Esophagus muscularis mucosa (tissue), 4 donors: ENCODE measurements at regions not wholly inside any gene's neighbourhood (a gene's known extent, or its start where the extent isn't known, plus 50 kb on each side); places are given as distances from the start of the nearest gene placed in this dataset.
"Not testable (repeated sequence)": the region's sequence is repeated elsewhere in the genome, so short reads cannot be mapped to it uniquely, and the experiment has no call there.

Experiments used
- DNase-seq: peaks from one replicate; pipeline ENCODE4 v3.0.0-alpha.2; 2017; ENCODE audit errors: extremely low spot score
- H3K27ac ChIP-seq, 4 donors: fragments of 200-600 bp; sonication (generic); replicated peaks in 1 of 4; 1 replicate in 3 of 4; 2 replicates in 1 of 4; pipeline ENCODE4 v1.5.1; 2016 to 2019; ENCODE audit warnings: mild to moderate bottlenecking in 1 of 4
- H3K27me3 ChIP-seq, 4 donors: fragments of 200-600 bp; sonication (generic); one replicate each; pipeline versions ENCODE4 v1.5.1 to v1.6.0; 2016 to 2019
- H3K36me3 ChIP-seq, 4 donors: fragments of 200-600 bp; sonication (generic); one replicate each; pipeline ENCODE4 v1.5.1; 2016 to 2019
- H3K4me1 ChIP-seq, 4 donors: fragments of 200-600 bp; sonication (generic); one replicate each; pipeline ENCODE4 v1.5.1; 2016 to 2019
- H3K4me3 ChIP-seq, 4 donors: fragments of 200-600 bp; sonication (generic); 1 replicate in 2 of 4; 2 replicates in 2 of 4; pipeline ENCODE4 v1.5.1; 2016 to 2019; ENCODE audit warnings: mild to moderate bottlenecking in 4 of 4, moderate library complexity in 1 of 4
- H3K9me3 ChIP-seq, 4 donors: fragments of 200-600 bp; sonication (generic); 1 replicate in 3 of 4; 2 replicates in 1 of 4; pipeline ENCODE4 v1.5.1; 2016 to 2019
- WGBS: methylation state at CpG from one replicate; pipeline ENCODE4 v1.1.5; 2018; 5-methylcytosine and 5-hydroxymethylcytosine counted together
- intact Hi-C: fragments of 100-400 bp; cut with DNase I; formaldehyde crosslinking; loops from one replicate; pipeline ENCODE4 v1.15.1; 2023

DNA sequence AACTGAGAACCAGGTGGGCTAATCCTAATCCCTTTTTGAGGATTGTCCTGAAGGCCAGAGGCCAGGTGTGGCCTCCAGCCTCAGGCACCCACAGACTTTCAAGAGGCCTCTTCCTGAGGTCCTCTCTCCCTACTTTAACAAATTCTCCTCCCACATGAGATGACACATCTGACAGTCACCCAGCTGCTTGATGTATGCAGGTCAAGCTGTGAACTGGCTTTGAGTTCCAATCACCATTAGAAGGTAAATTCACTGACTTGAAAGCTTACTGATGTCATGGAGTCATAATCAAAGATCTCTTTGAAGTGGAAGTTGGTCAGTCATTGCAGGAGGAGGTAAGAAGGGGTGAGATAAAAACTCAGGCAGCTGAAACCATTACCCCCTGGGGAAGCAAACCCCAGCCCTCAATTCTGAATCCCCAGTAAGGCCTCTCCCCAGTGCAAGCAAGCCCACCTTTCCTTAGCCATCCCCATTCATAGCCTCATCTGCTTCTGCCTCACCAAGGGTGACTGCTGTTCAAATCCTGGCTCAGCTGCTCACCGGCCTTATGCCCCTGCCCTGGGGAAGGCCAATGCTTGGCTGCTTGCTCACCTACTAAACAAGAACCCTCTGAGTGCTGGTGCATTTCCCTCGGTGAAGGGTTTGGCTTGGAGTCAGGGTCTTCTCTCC is 196.3 kb downstream of the BCL2L11 start:
- H3K27ac ChIP-seq, DNase-seq, H3K27me3 ChIP-seq, H3K9me3 ChIP-seq, H3K4me1 ChIP-seq, H3K36me3 ChIP-seq, H3K4me3 ChIP-seq, intact Hi-C loops: not testable (repeated sequence)
- WGBS, result 95% methylated on average over 2 of the region's 2 CpGs

DNA sequence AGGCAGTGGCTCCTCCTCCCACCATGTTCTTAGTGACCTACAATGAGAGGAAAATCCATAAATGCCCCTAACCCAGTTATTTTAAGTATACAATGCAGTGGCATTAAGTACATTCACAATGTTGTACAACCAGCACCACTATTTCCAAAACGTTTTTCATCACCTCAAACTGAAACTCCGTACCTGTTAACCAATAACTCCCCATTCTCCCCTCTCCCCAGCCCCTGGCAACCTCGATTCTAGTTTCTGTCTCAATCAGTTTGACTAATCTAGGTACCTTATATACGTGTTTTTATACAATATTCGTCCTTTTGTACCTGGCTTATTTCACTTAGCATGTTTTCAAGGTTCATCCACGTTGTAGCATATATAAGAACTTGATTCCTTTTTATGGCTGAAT is 198.8 kb downstream of the BCL2L11 start:
- H3K27me3 ChIP-seq, H3K9me3 ChIP-seq, H3K4me3 ChIP-seq, H3K4me1 ChIP-seq, H3K27ac ChIP-seq, intact Hi-C loops, H3K36me3 ChIP-seq, DNase-seq: not testable (repeated sequence)
- WGBS, result no CpG with 5 or more reads among the region's 6 CpGs

DNA sequence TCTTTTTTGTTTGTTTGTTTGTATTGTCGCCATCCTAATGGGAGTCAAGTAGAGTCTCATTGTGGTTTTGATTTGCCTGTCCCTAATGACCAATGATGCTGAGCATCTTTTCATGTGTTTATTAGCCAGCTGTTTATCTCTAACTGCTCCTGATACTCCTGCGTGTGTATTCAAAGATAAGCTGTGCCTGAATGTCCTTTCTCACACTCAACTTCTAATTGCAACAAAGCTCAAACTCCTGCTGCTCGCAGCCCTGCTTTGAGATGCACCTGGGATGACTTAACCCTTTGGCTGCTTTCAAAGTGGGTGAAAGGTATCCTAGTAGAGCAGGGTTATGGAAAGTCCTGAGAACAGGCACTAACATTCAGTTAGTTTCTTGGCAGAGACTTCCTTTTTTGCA is 199.6 kb downstream of the BCL2L11 start:
- WGBS, result 91% methylated on average over 3 of the region's 3 CpGs
- H3K9me3 ChIP-seq, H3K27me3 ChIP-seq, DNase-seq, intact Hi-C loops, H3K27ac ChIP-seq, H3K4me1 ChIP-seq, H3K4me3 ChIP-seq, H3K36me3 ChIP-seq: not testable (repeated sequence)

DNA sequence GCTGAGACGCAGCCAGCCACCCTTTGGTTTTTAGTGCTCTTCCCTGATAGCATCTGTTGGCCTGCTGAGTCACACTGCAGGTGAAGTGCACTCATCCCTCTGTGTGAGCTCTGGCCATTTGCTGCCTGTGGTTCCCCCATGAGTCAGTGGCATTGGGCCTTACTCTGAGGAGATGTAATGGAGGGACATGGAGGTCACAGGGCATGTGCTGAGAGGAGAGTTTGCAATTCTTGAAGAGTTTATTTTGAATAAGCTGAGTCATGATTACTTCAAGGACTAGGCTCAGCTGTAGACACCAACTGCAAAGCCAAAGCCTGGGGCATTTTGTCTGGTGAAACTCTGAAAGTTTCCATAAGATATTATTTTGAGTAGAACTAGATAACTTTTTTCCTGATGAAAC is 200.3 kb downstream of the BCL2L11 start:
- DNase-seq, H3K36me3 ChIP-seq, H3K4me3 ChIP-seq, H3K27me3 ChIP-seq, intact Hi-C loops, H3K4me1 ChIP-seq, H3K27ac ChIP-seq, H3K9me3 ChIP-seq: not testable (repeated sequence)
- WGBS, result no CpG with 5 or more reads among the region's 1 CpG

DNA sequence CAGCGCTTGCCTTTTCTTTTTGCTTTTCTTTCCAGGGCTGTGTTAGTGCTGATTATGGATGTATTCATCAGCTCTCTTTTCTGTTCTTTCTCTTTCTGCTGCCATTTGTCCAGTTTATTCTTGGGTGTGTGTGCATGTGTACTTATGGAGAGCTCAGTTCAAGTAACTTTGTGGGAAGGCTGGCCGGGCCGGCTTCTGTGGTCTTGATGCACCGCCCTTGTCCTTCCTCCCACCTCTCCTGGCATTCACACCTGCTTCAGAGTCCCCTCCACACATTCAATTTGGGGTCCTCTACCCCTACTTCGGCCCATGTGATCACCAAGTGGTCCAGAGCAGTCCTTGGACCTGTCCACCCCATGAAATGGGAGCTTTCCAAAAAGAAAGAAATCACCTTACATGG is 202.7 kb downstream of the BCL2L11 start:
- H3K27ac ChIP-seq, H3K27me3 ChIP-seq, intact Hi-C loops, H3K4me3 ChIP-seq, H3K4me1 ChIP-seq, H3K36me3 ChIP-seq, H3K9me3 ChIP-seq, DNase-seq: not testable (repeated sequence)
- 86% methylated on average over 4 of the region's 5 CpGs for WGBS

DNA sequence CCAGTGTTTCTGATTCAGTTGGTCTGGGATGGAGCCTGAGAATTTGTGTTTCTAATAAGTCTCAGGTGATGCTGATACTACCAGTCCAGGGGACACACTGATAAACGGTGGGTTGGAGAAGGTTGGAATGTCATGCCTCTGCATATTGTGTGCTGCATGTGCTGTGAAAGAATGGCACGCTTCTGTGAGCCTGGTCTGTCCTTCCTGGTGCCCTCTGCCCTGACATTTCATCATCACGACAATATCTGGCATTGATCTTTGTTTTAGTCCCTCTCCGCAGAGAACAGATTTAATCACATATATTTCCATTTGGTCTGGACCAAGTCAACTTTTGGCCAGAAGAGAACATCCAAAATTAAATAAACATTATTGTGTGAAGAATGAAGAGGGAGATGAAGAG is 207.0 kb downstream of the BCL2L11 start:
- H3K9me3 ChIP-seq, H3K27me3 ChIP-seq, H3K4me3 ChIP-seq, H3K27ac ChIP-seq, DNase-seq, H3K36me3 ChIP-seq, H3K4me1 ChIP-seq, intact Hi-C loops: not testable (repeated sequence)
- no CpG with 5 or more reads among the region's 4 CpGs for WGBS

DNA sequence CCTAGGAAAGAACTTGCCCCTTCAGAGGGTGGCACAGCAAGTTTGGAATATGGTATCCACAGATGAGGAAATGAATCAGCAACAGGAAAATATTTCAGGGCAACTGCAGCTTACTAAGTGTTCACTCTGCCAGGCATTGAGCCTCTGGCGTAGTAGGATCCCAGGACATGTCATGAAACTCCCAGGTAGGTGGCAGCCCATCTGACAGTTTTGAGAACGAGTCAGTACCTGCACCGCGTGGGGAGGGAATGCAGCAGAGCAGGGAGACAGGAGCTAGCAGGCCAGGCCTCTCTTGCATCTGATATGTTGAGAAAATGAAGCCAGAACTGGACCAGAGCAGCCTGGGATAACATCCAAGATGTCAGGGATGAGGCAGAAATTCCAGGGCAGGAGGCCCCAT is 208.6 kb downstream of the BCL2L11 start:
- H3K9me3 ChIP-seq, H3K36me3 ChIP-seq, H3K4me1 ChIP-seq, H3K4me3 ChIP-seq, intact Hi-C loops, DNase-seq, H3K27ac ChIP-seq, H3K27me3 ChIP-seq: not testable (repeated sequence)
- WGBS, result no CpG with 5 or more reads among the region's 4 CpGs

DNA sequence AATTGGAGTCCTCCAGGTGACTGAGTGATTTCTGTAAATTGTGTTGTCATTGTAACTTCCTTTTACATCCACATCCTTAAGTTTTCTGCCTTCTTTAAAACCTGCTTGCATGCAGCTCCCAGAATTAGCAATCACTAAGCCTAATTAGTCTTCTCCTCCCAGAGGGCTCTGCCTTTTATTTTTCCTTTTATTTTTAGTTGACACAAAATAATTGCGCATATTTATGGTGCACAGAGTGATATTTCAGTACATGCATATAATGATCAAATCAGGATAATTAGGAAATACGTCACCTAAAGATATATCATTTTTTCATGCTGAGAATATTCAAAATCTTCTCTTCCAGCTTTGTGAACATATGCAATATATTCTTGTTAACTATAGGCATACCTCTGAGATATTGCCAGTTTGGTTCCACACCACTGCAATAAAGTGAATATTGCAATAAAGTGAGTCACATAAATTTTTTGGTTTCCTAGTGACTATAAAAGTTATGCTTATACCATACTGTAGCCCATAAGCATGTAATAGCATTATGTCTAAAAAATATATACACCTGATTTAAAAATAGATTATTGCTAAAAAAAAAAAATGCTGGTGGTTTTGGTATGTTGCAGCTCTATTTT is 210.5 kb downstream of the BCL2L11 start:
- H3K4me1 ChIP-seq, H3K36me3 ChIP-seq, DNase-seq, H3K4me3 ChIP-seq, H3K27me3 ChIP-seq, intact Hi-C loops, H3K27ac ChIP-seq, H3K9me3 ChIP-seq: not testable (repeated sequence)
- 100% methylated on average over 2 of the region's 2 CpGs for WGBS

DNA sequence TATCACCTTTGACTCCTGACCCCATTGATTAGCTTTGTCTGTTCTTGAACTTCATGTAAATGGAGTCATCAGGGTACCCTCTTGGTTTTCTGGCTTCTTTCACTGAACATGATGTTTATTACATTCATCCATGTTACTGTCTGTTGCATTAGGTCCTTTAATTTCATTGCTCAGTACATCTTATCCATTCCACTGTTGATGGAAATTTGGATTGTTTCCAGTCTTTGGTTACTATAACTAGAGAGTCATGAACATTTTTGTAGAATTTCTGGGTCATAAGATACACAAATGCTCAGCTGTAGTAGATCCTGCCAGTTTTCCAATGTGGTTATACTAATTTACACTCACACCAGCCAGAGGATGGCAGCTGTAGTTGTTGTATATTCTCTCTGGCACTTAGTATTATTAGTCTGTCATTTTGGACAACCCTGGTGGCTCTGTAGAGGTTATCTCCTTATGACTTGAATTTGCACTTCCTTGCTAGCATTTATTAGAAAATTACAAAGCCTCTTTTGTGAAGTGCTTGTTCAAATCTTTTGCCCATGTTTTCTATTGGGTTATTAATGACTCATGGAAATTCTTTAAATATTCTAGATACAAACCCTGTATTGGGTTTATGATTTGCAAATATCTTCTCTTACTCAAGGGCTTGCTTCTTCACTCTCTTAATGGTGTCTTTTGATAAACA is 214.7 kb downstream of the BCL2L11 start:
- H3K9me3 ChIP-seq, intact Hi-C loops: not testable (repeated sequence)

DNA sequence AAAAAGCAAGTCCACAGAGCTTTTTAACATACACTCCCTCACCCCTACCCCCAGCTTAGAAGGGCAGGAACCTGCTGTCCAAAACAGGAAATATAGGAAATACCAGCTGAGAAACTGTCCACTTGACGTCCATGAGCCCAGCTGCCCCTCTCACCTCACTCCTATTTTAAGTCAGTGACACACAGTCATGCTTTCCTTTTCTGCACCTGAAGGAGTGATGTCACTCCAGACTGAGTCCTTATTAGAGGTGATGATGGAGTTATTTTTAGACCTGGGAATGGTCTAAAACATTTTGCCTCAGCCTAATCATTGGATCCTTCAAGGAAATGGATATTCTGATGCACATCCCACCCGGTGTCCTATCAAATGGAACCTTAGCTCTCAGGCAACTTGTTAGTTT is 217.8 kb downstream of the BCL2L11 start:
- H3K27ac ChIP-seq, intact Hi-C loops, H3K27me3 ChIP-seq, H3K4me3 ChIP-seq, H3K36me3 ChIP-seq, H3K9me3 ChIP-seq, H3K4me1 ChIP-seq, DNase-seq: not testable (repeated sequence)
- WGBS, result no CpG with 5 or more reads among the region's 2 CpGs

More for the DNA sequence above, 214.7 kb downstream of the BCL2L11 start:
- not testable (repeated sequence) for H3K27me3 ChIP-seq, H3K4me1 ChIP-seq, H3K4me3 ChIP-seq, DNase-seq, H3K27ac ChIP-seq, H3K36me3 ChIP-seq

DNA sequence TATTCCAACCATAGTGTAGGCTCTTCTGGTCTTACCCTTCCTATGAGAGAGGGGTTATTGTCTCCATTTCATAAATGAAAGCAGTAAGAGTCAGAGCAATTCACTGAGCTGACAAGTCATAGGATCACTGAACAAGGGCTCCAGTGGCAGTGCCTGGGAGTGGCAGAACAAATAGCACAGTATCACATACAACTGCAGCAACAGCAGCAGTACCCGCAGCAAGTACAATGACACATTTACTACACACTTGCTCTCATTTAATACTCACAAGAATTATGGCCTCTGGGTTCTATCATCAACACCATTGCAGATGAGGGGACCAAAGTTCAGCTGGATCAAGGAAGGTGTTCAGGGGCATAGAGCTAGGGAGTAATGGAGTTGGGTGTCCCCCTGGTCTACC is 218.8 kb downstream of the BCL2L11 start:
- H3K27ac ChIP-seq, H3K9me3 ChIP-seq, intact Hi-C loops, H3K36me3 ChIP-seq, DNase-seq, H3K27me3 ChIP-seq, H3K4me1 ChIP-seq, H3K4me3 ChIP-seq: not testable (repeated sequence)
- WGBS, result no CpG with 5 or more reads among the region's 1 CpG

DNA sequence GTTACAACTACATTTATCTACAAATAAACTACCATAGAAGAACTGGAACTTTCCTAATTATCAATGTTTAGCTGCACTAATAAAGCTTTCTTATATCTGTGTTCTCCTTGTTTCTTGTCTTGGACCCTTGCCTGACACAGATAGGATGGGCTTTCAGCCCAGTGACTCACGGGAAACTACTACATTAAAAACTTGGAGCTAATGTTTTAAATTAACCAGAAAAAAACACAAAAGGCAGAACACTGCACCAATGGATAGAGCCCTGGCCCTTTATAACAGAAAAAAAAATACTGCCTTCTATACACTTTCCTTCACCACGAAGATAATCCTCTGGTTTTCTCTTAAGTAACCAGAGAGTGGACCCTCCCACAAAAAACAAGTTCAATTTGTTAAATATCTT is 223.9 kb downstream of the BCL2L11 start:
- H3K4me3 ChIP-seq, H3K9me3 ChIP-seq, H3K27ac ChIP-seq, H3K36me3 ChIP-seq, H3K27me3 ChIP-seq, DNase-seq, H3K4me1 ChIP-seq, intact Hi-C loops: not testable (repeated sequence)
- WGBS, result 13% methylated on average over 2 of the region's 2 CpGs

DNA sequence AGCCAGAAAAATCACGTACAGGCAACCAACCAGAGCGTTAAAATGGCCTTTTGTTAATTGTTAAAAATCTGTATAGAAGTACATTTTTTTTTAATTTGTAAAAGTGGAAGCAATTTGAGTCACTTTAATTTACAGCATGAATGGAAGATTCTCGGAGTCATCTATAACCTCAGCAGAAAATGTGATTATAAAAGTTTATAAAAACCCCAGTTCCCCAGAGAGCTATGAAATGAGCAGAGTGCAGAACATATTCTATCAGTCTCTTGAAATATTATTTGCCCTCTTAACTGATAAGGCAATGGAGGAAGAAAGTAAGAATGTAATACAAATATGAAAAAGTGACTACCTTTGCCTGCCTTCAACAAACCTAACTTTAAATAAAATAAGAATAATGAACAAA is 224.7 kb downstream of the BCL2L11 start:
- DNase-seq, result not testable (repeated sequence)

More for the DNA sequence above, 224.7 kb downstream of the BCL2L11 start:
- H3K27ac ChIP-seq, H3K4me1 ChIP-seq, H3K27me3 ChIP-seq, H3K36me3 ChIP-seq, intact Hi-C loops, H3K9me3 ChIP-seq, H3K4me3 ChIP-seq: not testable (repeated sequence)
- 50% methylated on average over 1 of the region's 3 CpGs for WGBS
